ENCODE measurements at regions not wholly inside any gene's neighbourhood (a gene's known extent, or its start where the extent isn't known, plus 50 kb on each side); places are given as distances from the start of the nearest gene placed in this dataset.

- H3F3A ChIP-seq (replicated peaks; ENCODE audit: insufficient read depth), result no peaks in the 10 kb centered on the region
- no peak overlapping the region for H2AFZ ChIP-seq (ENCODE audit: low read depth)
- H3K36me3 ChIP-seq (replicated peaks in 1 of 2; ENCODE audit: control insufficient read depth in 1 of 2, insufficient read depth in 2 of 2, low read length in 1 of 2), result no peaks in the 10 kb centered on the region
- TF ChIP-seq NRF1 (IDR thresholded peaks at IDR 0.05; ENCODE audit: low read depth, low read length) (no peak), MEF2A (IDR thresholded peaks at IDR 0.05; ENCODE audit: borderline replicate concordance, low read depth) (no peak), RAD21 (IDR thresholded peaks at IDR 0.05; ENCODE audit: low read length) (no peak), TEAD4 (IDR thresholded peaks at IDR 0.05; ENCODE audit: borderline replicate concordance, insufficient read depth) (no peak), FOSL2 (IDR thresholded peaks at IDR 0.05; ENCODE audit: borderline replicate concordance, low read depth) (no peak)
- 14% methylated on average over 6 of the region's 6 CpGs for WGBS (ENCODE audit: low lambda C conversion rate)
- ChIA-PET CTCF (interaction anchor here (1.2 kb wide), 1 partner anchor 13 kb away, joined by 3 read pairs; no protein-coding TSS in a partner anchor), POLR2A (no interaction called here)
- H3K27ac ChIP-seq (ENCODE audit: low read depth in 2 of 2, low read length in 1 of 2), result no peak overlapping the region
- no peaks in the 10 kb centered on the region for H3K4me1 ChIP-seq (ENCODE audit: control insufficient read depth in 1 of 2, insufficient read depth in 2 of 2, low read depth in 1 of 2, low read length in 1 of 2)
- H3K9me2 ChIP-seq, result no peaks in the 10 kb centered on the region
- DNase-seq, result no peak
- H3K9me3 ChIP-seq, result no peaks in the 10 kb centered on the region
- no peaks in the 10 kb centered on the region for H3K79me2 ChIP-seq (ENCODE audit: insufficient read depth)
- no peak overlapping the region for H3K9ac ChIP-seq
- no peak overlapping the region for H3K4me3 ChIP-seq (ENCODE audit: low read depth in 2 of 2, low read length in 1 of 2)
- H4K20me1 ChIP-seq (ENCODE audit: insufficient read depth), result no peaks in the 10 kb centered on the region
- H3K27me3 ChIP-seq (ENCODE audit: insufficient read depth), result no peaks in the 10 kb centered on the region
- no peak overlapping the region for H3K4me2 ChIP-seq
Observed at GRCh38 chr13:60696602-60697001, 299.6 kb downstream of the TDRD3 start.

- Histone ChIP-seq H3K4me1 (ENCODE audit: control insufficient read depth in 1 of 2, insufficient read depth in 2 of 2, low read depth in 1 of 2, low read length in 1 of 2) (no peaks in the 10 kb centered on the region), H3K9me3 (no peaks in the 10 kb centered on the region), H3K27me3 (ENCODE audit: insufficient read depth) (no peaks in the 10 kb centered on the region), H3K79me2 (ENCODE audit: insufficient read depth) (no peaks in the 10 kb centered on the region), H3K9ac (no peak overlapping the region), H2AFZ (ENCODE audit: low read depth) (no peak overlapping the region), H3K9me2 (no peaks in the 10 kb centered on the region), H3F3A (replicated peaks; ENCODE audit: insufficient read depth) (no peaks in the 10 kb centered on the region), H3K27ac (ENCODE audit: low read depth in 2 of 2, low read length in 1 of 2) (no peak overlapping the region), H3K4me2 (no peak overlapping the region), H3K4me3 (ENCODE audit: low read depth in 2 of 2, low read length in 1 of 2) (no peak overlapping the region), H4K20me1 (ENCODE audit: insufficient read depth) (no peaks in the 10 kb centered on the region), H3K36me3 (replicated peaks in 1 of 2; ENCODE audit: control insufficient read depth in 1 of 2, insufficient read depth in 2 of 2, low read length in 1 of 2) (no peaks in the 10 kb centered on the region)
- no peak for DNase-seq
- CTCF ChIA-PET, result no interaction called here
- POLR2A ChIA-PET, result no interaction called here
- TF ChIP-seq YY1 (IDR thresholded peaks at IDR 0.05; ENCODE audit: low read depth) (no peak), RCOR1 (IDR thresholded peaks at IDR 0.05; ENCODE audit: low read length) (no peak), MAX (IDR thresholded peaks at IDR 0.05; ENCODE audit: low read depth) (no peak), EP300 (IDR thresholded peaks at IDR 0.05; ENCODE audit: borderline replicate concordance in 1 of 2, low read depth in 1 of 2, low read length in 1 of 2) (no peak), GABPA (IDR thresholded peaks at IDR 0.05; ENCODE audit: low read depth) (no peak), NRF1 (IDR thresholded peaks at IDR 0.05; ENCODE audit: low read depth, low read length) (no peak), RFX5 (IDR thresholded peaks at IDR 0.05; ENCODE audit: low read length) (no peak), USF1 (IDR thresholded peaks at IDR 0.05; ENCODE audit: borderline replicate concordance, low read depth) (no peak), TAF1 (IDR thresholded peaks at IDR 0.05; ENCODE audit: borderline replicate concordance, low read depth, low read length) (no peak), IRF3 (IDR thresholded peaks at IDR 0.05; ENCODE audit: low read depth, low read length) (no peak), FOXM1 (IDR thresholded peaks at IDR 0.05; ENCODE audit: low read depth) (no peak), POLR2AphosphoS5 (IDR thresholded peaks at IDR 0.05; ENCODE audit: low read depth, low read length) (no peak), REST (IDR thresholded peaks at IDR 0.05; ENCODE audit: low read depth, low read length) (no peak), CTCF (IDR thresholded peaks at IDR 0.05) (no peak), MEF2A (IDR thresholded peaks at IDR 0.05; ENCODE audit: borderline replicate concordance, low read depth) (no peak), PBX3 (IDR thresholded peaks at IDR 0.05) (no peak), EZH2phosphoT487 (IDR thresholded peaks at IDR 0.05; ENCODE audit: borderline replicate concordance, low read depth) (no peak), GATA2 (CRISPR knock-in tag; IDR thresholded peaks at IDR 0.05) (no peak)
Observed at GRCh38 chr13:60691268-60691667, 294.2 kb downstream of the TDRD3 start.

Data from SK-N-SH (cell line).